Spinal cord (tissue), 9 donors: ENCODE measurements at regions not wholly inside any gene's neighbourhood (a gene's known extent, or its start where the extent isn't known, plus 50 kb on each side); places are given as distances from the start of the nearest gene placed in this dataset.

Experiments used
- DNase-seq, 6 donors: peaks; one replicate each; pipeline versions ENCODE4 v3.0.0 to v3.0.0-alpha.2; 2013 to 2015; ENCODE audit warnings: low spot score in 6 of 6, low read depth in 4 of 6
- H3K27ac ChIP-seq: one replicate; pipeline ENCODE4 v1.5.1; 2013; ENCODE audit warnings: low read depth, low read length, control low read depth
- H3K27me3 ChIP-seq: one replicate; pipeline ENCODE4 v1.6.1; 2013; ENCODE audit warnings: low read length; ENCODE audit not compliant: control insufficient read depth, insufficient read depth
- H3K36me3 ChIP-seq: one replicate; pipeline ENCODE4 v1.6.1; 2013; ENCODE audit warnings: low read length; ENCODE audit not compliant: control insufficient read depth, insufficient read depth
- H3K4me1 ChIP-seq: one replicate; pipeline ENCODE4 v1.6.1; 2013; ENCODE audit warnings: low read length; ENCODE audit not compliant: control insufficient read depth, insufficient read depth
- H3K4me3 ChIP-seq: one replicate; pipeline ENCODE4 v1.5.1; 2013; ENCODE audit warnings: low read depth, low read length, control low read depth
- H3K9me3 ChIP-seq: one replicate; pipeline ENCODE4 v1.6.1; 2013; ENCODE audit warnings: low read length; ENCODE audit not compliant: control insufficient read depth, insufficient read depth
- WGBS: methylation state at CpG from one replicate; pipeline ENCODE4 v1.1.5; 2013; ENCODE audit warnings: missing lambda C conversion rate; ENCODE audit not compliant: insufficient coverage; 5-methylcytosine and 5-hydroxymethylcytosine counted together
- donor health status: healthy.

- no peak for DNase-seq
- H3K9me3 ChIP-seq = no peaks in the 10 kb centered on the region
- no CpG with 5 or more reads among the region's 1 CpG for WGBS
- no peak overlapping the region for H3K27ac ChIP-seq
- no peaks in the 10 kb centered on the region for H3K4me1 ChIP-seq
- H3K36me3 ChIP-seq = no peaks in the 10 kb centered on the region
- no peak overlapping the region for H3K4me3 ChIP-seq
- H3K27me3 ChIP-seq = no peaks in the 10 kb centered on the region
Measured at GRCh38 chr13:63389756-63390155, 1974.1 kb upstream of the PCDH20 start.

GRCh38 chr13:63381078-63381859, 1965.6 kb upstream of the PCDH20 start:
- H3K36me3 ChIP-seq = no peaks in the 10 kb centered on the region
- H3K4me1 ChIP-seq = no peaks in the 10 kb centered on the region
- no peaks in the 10 kb centered on the region for H3K9me3 ChIP-seq
- WGBS = no CpG with 5 or more reads among the region's 2 CpGs
- no peaks in the 10 kb centered on the region for H3K27me3 ChIP-seq
- no peak for DNase-seq
- H3K4me3 ChIP-seq = no peak overlapping the region
- H3K27ac ChIP-seq = no peak overlapping the region

- Histone ChIP-seq H3K36me3 (no peaks in the 10 kb centered on the region), H3K9me3 (no peaks in the 10 kb centered on the region), H3K27ac (no peak overlapping the region), H3K4me1 (no peaks in the 10 kb centered on the region), H3K27me3 (no peaks in the 10 kb centered on the region), H3K4me3 (no peak overlapping the region)
- 93% methylated on average over 1 of the region's 2 CpGs for WGBS
- no peak for DNase-seq
Measured at GRCh38 chr13:63377986-63378385, 1962.3 kb upstream of the PCDH20 start.

DNA sequence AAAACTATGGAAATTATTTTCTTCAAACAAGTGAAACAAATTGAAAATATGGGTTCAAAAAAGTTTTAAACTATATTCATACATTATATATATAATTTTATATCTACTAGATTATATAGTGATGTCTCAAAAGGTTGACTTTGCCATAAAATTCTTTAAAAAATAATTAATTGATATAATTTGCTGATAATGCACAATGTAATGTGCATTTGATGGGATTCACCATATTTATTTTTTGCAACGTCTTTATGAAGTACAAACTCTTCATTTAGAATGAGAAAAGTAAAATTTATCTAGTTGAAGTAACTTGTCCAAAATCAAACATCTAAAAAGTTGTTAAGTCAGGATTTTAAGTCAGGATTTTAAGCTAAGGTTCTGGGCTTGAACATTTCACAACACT, 1954.5 kb upstream of the PCDH20 start:
- H3K27ac ChIP-seq = no peak overlapping the region
- H3K36me3 ChIP-seq = no peaks in the 10 kb centered on the region
- no CpG with 5 or more reads among the region's 1 CpG for WGBS
- no peaks in the 10 kb centered on the region for H3K9me3 ChIP-seq
- no peaks in the 10 kb centered on the region for H3K27me3 ChIP-seq
- DNase-seq = no peak
- H3K4me3 ChIP-seq = no peak overlapping the region
- H3K4me1 ChIP-seq = no peaks in the 10 kb centered on the region

GRCh38 chr13:63367522-63368198, 1952.0 kb upstream of the PCDH20 start:
- Histone ChIP-seq H3K9me3 (no peaks in the 10 kb centered on the region), H3K27ac (no peak overlapping the region), H3K4me1 (no peaks in the 10 kb centered on the region), H3K27me3 (no peaks in the 10 kb centered on the region), H3K36me3 (no peaks in the 10 kb centered on the region), H3K4me3 (no peak overlapping the region)
- 81% methylated on average over 2 of the region's 3 CpGs for WGBS
- no peak for DNase-seq

DNA sequence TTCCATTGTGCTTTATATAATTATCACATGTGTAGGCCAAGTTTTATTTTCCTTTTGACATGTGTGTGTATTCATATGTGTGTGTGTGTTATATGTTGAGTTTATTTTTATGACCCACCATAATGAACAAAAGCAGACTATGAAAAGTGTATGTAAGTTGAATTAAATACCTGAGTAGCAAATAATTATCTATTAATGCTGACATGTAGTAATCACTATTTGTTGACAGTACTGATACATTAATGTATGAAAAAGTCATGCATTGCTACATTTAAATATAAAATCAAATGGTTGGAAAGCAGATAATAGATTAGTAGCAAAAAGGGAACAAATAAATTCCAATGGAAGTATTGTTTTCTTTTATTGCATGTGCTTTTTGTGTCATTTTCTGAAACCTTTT, 1948.5 kb upstream of the PCDH20 start:
- no peaks in the 10 kb centered on the region for H3K9me3 ChIP-seq
- H3K4me1 ChIP-seq = no peaks in the 10 kb centered on the region
- DNase-seq = no peak
- no peak overlapping the region for H3K27ac ChIP-seq
- no peaks in the 10 kb centered on the region for H3K27me3 ChIP-seq
- H3K36me3 ChIP-seq = no peaks in the 10 kb centered on the region
- H3K4me3 ChIP-seq = no peak overlapping the region

- DNase-seq = no peak
- Histone ChIP-seq H3K27me3 (no peaks in the 10 kb centered on the region), H3K4me1 (no peaks in the 10 kb centered on the region), H3K27ac (no peak overlapping the region), H3K9me3 (no peaks in the 10 kb centered on the region), H3K36me3 (no peaks in the 10 kb centered on the region), H3K4me3 (no peak overlapping the region)
- no CpG with 5 or more reads among the region's 2 CpGs for WGBS
Measured at GRCh38 chr13:63351533-63351932, 1935.9 kb upstream of the PCDH20 start.

GRCh38 chr13:63351081-63351480, 1935.4 kb upstream of the PCDH20 start:
- no peak overlapping the region for H3K4me3 ChIP-seq

DNA sequence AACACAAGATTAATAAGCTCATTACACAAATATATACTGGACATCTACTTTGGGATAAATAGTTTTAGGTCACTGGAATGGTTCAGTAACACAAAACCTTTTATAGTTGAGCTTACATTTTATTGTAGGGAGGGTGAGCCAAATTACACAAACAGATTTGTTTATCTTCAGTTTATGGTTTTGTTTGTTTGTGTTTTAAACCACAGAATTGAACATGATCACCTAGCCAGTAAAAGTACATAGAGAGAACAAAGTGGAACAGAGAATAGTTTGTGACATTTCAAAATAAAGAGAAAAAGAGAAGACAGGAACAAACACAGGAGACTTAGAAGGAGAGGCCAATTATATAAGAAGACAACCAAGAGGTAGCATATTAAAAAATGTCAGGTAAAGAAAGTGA, 1930.2 kb upstream of the PCDH20 start:
- Histone ChIP-seq H3K4me1 (no peaks in the 10 kb centered on the region), H3K27ac (no peak overlapping the region), H3K27me3 (no peaks in the 10 kb centered on the region), H3K36me3 (no peaks in the 10 kb centered on the region), H3K4me3 (no peak overlapping the region), H3K9me3 (no peaks in the 10 kb centered on the region)
- DNase-seq = no peak

More at GRCh38 chr13:63351081-63351480, 1935.4 kb upstream of the PCDH20 start:
- H3K4me1 ChIP-seq = no peaks in the 10 kb centered on the region
- 74% methylated on average over 2 of the region's 2 CpGs for WGBS
- no peak for DNase-seq
- H3K9me3 ChIP-seq = no peaks in the 10 kb centered on the region
- no peak overlapping the region for H3K27ac ChIP-seq
- H3K36me3 ChIP-seq = no peaks in the 10 kb centered on the region
- no peaks in the 10 kb centered on the region for H3K27me3 ChIP-seq

- no peaks in the 10 kb centered on the region for H3K4me1 ChIP-seq
- no peak overlapping the region for H3K4me3 ChIP-seq
- H3K9me3 ChIP-seq = no peaks in the 10 kb centered on the region
- WGBS = no CpG with 5 or more reads among the region's 1 CpG
- H3K27ac ChIP-seq = no peak overlapping the region
- H3K27me3 ChIP-seq = no peaks in the 10 kb centered on the region
- DNase-seq = no peak
- H3K36me3 ChIP-seq = no peaks in the 10 kb centered on the region
Measured at GRCh38 chr13:63344711-63345110, 1929.1 kb upstream of the PCDH20 start.
